Right atrium auricular region (tissue), 2 donors: ENCODE measurements at regions not wholly inside any gene's neighbourhood (a gene's known extent, or its start where the extent isn't known, plus 50 kb on each side); places are given as distances from the start of the nearest gene placed in this dataset.
A peak's percentile ranks its signal among the peaks of the same experiment; 100 is the strongest.

Source experiments
- DNase-seq: peaks from one replicate; pipeline ENCODE4 v3.0.0-alpha.2; 2019; ENCODE audit warnings: low spot score
- H3K27ac ChIP-seq, 2 donors: fragments of 200-600 bp; sonication (generic); 1 replicate in 1 of 2; 2 replicates in 1 of 2; pipeline ENCODE4 v1.5.1; 2016 to 2019
- H3K27me3 ChIP-seq, 2 donors: fragments of 200-600 bp; sonication (generic); one replicate each; pipeline versions ENCODE4 v1.5.1 to v1.6.0; 2017 to 2019
- H3K36me3 ChIP-seq: fragments of 200-600 bp; sonication (generic); one replicate; pipeline ENCODE4 v1.5.1; 2016
- H3K4me1 ChIP-seq, 2 donors: fragments of 200-600 bp; sonication (generic); one replicate each; pipeline versions ENCODE4 v1.5.1 to v1.6.0; 2017 to 2019
- H3K4me3 ChIP-seq, 2 donors: fragments of 200-600 bp; sonication (generic); 1 replicate in 1 of 2; 2 replicates in 1 of 2; pipeline ENCODE4 v1.5.1; 2017 to 2019; ENCODE audit warnings: mild to moderate bottlenecking in 1 of 2, moderate library complexity in 1 of 2
- H3K9me3 ChIP-seq, 2 donors: fragments of 200-600 bp; sonication (generic); one replicate each; pipeline ENCODE4 v1.5.1; 2019
- TF ChIP-seq, protein P1 (sequence below), 2 donors: fragments of 200-600 bp; sonication (generic); IDR thresholded peaks; one replicate each; pipeline ENCODE4 v1.5.1; 2019; ENCODE audit warnings: antibody characterized with exemption in 2 of 2

- no peaks in the 10 kb centered on the region for H3K9me3 ChIP-seq
- H3K4me1 ChIP-seq: peaks cover 0 to 46% of the 10 kb centered on the region in 2 donors
- H3K4me3 ChIP-seq: no peak overlapping the region
- H3K27ac ChIP-seq: no peak overlapping the region
- no peak for DNase-seq
- H3K27me3 ChIP-seq: no peaks in the 10 kb centered on the region
- no peaks in the 10 kb centered on the region for H3K36me3 ChIP-seq
- TF ChIP-seq, protein P1, sequence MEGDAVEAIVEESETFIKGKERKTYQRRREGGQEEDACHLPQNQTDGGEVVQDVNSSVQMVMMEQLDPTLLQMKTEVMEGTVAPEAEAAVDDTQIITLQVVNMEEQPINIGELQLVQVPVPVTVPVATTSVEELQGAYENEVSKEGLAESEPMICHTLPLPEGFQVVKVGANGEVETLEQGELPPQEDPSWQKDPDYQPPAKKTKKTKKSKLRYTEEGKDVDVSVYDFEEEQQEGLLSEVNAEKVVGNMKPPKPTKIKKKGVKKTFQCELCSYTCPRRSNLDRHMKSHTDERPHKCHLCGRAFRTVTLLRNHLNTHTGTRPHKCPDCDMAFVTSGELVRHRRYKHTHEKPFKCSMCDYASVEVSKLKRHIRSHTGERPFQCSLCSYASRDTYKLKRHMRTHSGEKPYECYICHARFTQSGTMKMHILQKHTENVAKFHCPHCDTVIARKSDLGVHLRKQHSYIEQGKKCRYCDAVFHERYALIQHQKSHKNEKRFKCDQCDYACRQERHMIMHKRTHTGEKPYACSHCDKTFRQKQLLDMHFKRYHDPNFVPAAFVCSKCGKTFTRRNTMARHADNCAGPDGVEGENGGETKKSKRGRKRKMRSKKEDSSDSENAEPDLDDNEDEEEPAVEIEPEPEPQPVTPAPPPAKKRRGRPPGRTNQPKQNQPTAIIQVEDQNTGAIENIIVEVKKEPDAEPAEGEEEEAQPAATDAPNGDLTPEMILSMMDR (IDR thresholded peaks at IDR 0.05): no peak
These were observed 87.4 kb upstream of the RBMS1 start for GRCh38 chr2:160581035-160581434.

GRCh38 chr2:160581448-160581847 is 87.8 kb upstream of the RBMS1 start:
- no peak for DNase-seq
- H3K9me3 ChIP-seq: no peaks in the 10 kb centered on the region
- H3K36me3 ChIP-seq: no peaks in the 10 kb centered on the region
- no peak overlapping the region for H3K4me3 ChIP-seq
- H3K27me3 ChIP-seq: no peaks in the 10 kb centered on the region
- no peak overlapping the region for H3K27ac ChIP-seq
- H3K4me1 ChIP-seq: peaks cover 0 to 42% of the 10 kb centered on the region in 2 donors
- TF ChIP-seq, protein P1 (IDR thresholded peaks at IDR 0.05): no peak

- Histone ChIP-seq H3K27me3 (no peaks in the 10 kb centered on the region), H3K36me3 (no peaks in the 10 kb centered on the region), H3K27ac (no peak overlapping the region), H3K9me3 (no peaks in the 10 kb centered on the region), H3K4me3 (no peak overlapping the region), H3K4me1 (peaks cover 0 to 41% of the 10 kb centered on the region in 2 donors)
- TF ChIP-seq, protein P1 (IDR thresholded peaks at IDR 0.05): no peak
- no peak for DNase-seq
These were observed 88.5 kb upstream of the RBMS1 start for GRCh38 chr2:160582081-160582480.

DNA sequence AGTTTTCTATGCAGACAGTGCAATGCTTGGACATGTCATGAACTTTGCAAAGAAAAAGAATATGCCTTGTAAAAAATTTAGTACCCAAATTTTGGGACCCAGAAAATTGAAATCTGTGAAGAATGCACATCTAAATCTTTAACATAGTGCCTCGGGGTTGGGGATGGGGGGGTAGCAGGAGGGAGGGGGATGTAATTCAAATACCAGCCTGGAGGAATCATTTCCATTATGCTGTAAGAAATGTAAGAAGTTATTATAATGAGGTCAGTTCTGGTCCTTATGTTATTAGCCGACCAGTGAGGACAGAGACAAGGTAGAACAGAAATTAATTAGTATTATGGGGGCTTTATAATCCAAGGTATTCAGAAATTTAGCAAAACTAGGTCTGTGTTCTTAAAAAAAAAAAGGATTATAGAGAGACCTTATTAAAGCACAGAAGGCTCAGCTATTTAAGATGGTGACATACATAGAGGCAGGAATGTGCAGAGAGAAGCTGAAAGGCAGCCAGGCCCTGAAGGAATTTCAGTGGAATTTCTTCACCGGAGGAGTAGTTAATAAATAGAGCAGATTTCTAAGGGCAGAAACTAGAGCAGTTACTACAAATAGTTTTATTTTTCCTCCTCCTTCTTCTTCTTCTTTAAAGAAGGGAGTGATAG is 89.0 kb upstream of the RBMS1 start:
- DNase-seq: no peak
- Histone ChIP-seq H3K4me1 (peaks cover 0 to 41% of the 10 kb centered on the region in 2 donors), H3K36me3 (no peaks in the 10 kb centered on the region), H3K27me3 (no peaks in the 10 kb centered on the region), H3K4me3 (no peak overlapping the region), H3K27ac (peak overlapping the region; percentile 45 to 70), H3K9me3 (no peaks in the 10 kb centered on the region)
- TF ChIP-seq, protein P1 (IDR thresholded peaks at IDR 0.05): no peak

DNA sequence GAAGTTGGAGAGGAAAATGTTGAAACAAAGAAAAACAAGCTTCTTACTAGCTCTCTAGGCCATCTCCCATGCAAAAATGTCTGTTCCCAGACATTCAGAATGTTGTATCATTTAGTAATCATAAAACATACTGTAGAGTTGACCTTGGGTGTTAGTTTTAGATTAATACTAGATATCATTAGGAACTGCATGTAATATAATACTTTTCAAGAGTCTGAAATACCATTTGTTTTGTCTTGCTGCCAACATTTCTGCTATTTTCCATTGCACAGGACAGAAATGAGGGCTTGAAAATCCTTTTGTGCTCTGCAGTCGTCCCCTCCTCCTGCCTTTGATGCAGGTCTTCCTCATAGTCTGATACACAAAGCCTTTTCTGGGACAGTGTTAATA is 89.5 kb upstream of the RBMS1 start:
- H3K4me3 ChIP-seq: no peak overlapping the region
- no peak for DNase-seq

More for the DNA sequence above, 89.5 kb upstream of the RBMS1 start:
- TF ChIP-seq, protein P1 (IDR thresholded peaks at IDR 0.05): no peak
- H3K27ac ChIP-seq: peak overlapping the region; percentile 45 to 70
- no peaks in the 10 kb centered on the region for H3K36me3 ChIP-seq
- H3K27me3 ChIP-seq: no peaks in the 10 kb centered on the region
- H3K4me1 ChIP-seq: peaks cover 0 to 41% of the 10 kb centered on the region in 2 donors
- no peaks in the 10 kb centered on the region for H3K9me3 ChIP-seq
